IMR-90 (cell line): ENCODE measurements at regions not wholly inside any gene's neighbourhood (a gene's known extent, or its start where the extent isn't known, plus 50 kb on each side); places are given as distances from the start of the nearest gene placed in this dataset.

Experiments used
- ATAC-seq: fragments of 200-7000 bp; cut with Tn5 transposase; 2 replicates; pipeline ENCODE4 v1.9.1; 2020; ENCODE audit warnings: low read depth, mild to moderate bottlenecking, moderate library complexity
- BruUV-seq: library from RNA; stranded (reverse); fragments of 400-500 nt; replicated peaks from 2 replicates; lab custom pipeline; 2021; lab: Mats Ljungman, UMichigan
- CTCF ChIA-PET: fragments of 300-600 bp; formaldehyde crosslinking; extraction: SDS; loops from one replicate; lab custom pipeline; 2021; ENCODE audit warnings: antibody characterized with exemption; lab: Yijun Ruan, JAX
- POLR2A ChIA-PET: fragments of 300-600 bp; sonication (Branson Sonifier 250); formaldehyde crosslinking; loops from one replicate; lab custom pipeline; 2022; ENCODE audit warnings: antibody characterized with exemption; ENCODE audit not compliant: unreplicated experiment; lab: Charles Lee
- DNase-seq: peaks from one replicate; pipeline ENCODE4 v3.0.0; 2013
- H2AFZ ChIP-seq: replicated peaks from 2 replicates; pipeline ENCODE3; 2013; ENCODE audit warnings: low read length, mild to moderate bottlenecking; ENCODE audit not compliant: poor library complexity
- H2AK5ac ChIP-seq: 2 replicates; pipeline ENCODE4 v1.6.1; 2013; ENCODE audit warnings: low read depth, low read length, inconsistent platforms
- H2AK9ac ChIP-seq: replicated peaks from 2 replicates; pipeline ENCODE3; 2013; ENCODE audit warnings: mild to moderate bottlenecking, low read depth, low read length, moderate library complexity; ENCODE audit not compliant: poor library complexity
- H2BK120ac ChIP-seq: 2 replicates; pipeline ENCODE4 v1.6.1; 2013; ENCODE audit warnings: low read depth, low read length, inconsistent platforms
- H2BK15ac ChIP-seq: 3 replicates; pipeline ENCODE4 v1.6.1; 2013; ENCODE audit warnings: low read depth, low read length, inconsistent platforms
- H2BK20ac ChIP-seq: 2 replicates; pipeline ENCODE4 v1.6.1; 2013; ENCODE audit warnings: low read depth, mild to moderate bottlenecking, inconsistent platforms, low read length, moderate library complexity
- H2BK5ac ChIP-seq: 2 replicates; pipeline ENCODE4 v1.6.1; 2013; ENCODE audit warnings: mild to moderate bottlenecking, low read depth, low read length, inconsistent platforms; ENCODE audit not compliant: poor library complexity, severe bottlenecking
- H3K14ac ChIP-seq: replicated peaks from 2 replicates; pipeline ENCODE4 v1.6.1; 2013; ENCODE audit warnings: low read depth, low read length, inconsistent platforms
- H3K18ac ChIP-seq: 2 replicates; pipeline ENCODE4 v1.6.1; 2013; ENCODE audit warnings: low read depth, low read length, control low read depth
- H3K23ac ChIP-seq: 2 replicates; pipeline ENCODE4 v1.6.1; 2013; ENCODE audit warnings: low read depth, low read length, inconsistent platforms
- H3K27ac ChIP-seq: 2 replicates; pipeline ENCODE4 v1.5.1; 2013; ENCODE audit warnings: mild to moderate bottlenecking, control low read depth, low read length; ENCODE audit not compliant: insufficient read depth
- H3K27me3 ChIP-seq: 2 replicates; pipeline ENCODE4 v1.6.1; 2013; ENCODE audit warnings: low read length; ENCODE audit not compliant: control insufficient read depth, insufficient read depth
- H3K36me3 ChIP-seq: 2 replicates; pipeline ENCODE4 v1.6.1; 2013; ENCODE audit warnings: low read length, mixed read lengths; ENCODE audit not compliant: control insufficient read depth, insufficient read depth
- H3K4ac ChIP-seq: 2 replicates; pipeline ENCODE4 v1.6.1; 2013; ENCODE audit warnings: low read depth, low read length, inconsistent platforms
- H3K4me1 ChIP-seq: 2 replicates; pipeline ENCODE4 v1.6.1; 2013; ENCODE audit warnings: low read length, mixed read lengths; ENCODE audit not compliant: control insufficient read depth, insufficient read depth
- H3K4me2 ChIP-seq: 2 replicates; pipeline ENCODE4 v1.6.1; 2013; ENCODE audit warnings: low read depth, mild to moderate bottlenecking, control low read depth, low read length, moderate library complexity
- H3K4me3 ChIP-seq: 2 replicates; pipeline ENCODE4 v1.5.1; 2013; ENCODE audit warnings: low read depth, mild to moderate bottlenecking, control low read depth, low read length, moderate library complexity; ENCODE audit not compliant: insufficient read depth
- H3K56ac ChIP-seq: 2 replicates; pipeline ENCODE4 v1.6.1; 2013; ENCODE audit warnings: low read length, inconsistent platforms; ENCODE audit not compliant: insufficient read depth; ENCODE audit errors: extremely low read depth
- H3K79me1 ChIP-seq, 2 experiments: 2 replicates each; pipeline ENCODE4 v1.6.1; 2013; ENCODE audit warnings: low read length in 2 of 2, inconsistent platforms in 1 of 2, low read depth in 1 of 2
- H3K9ac ChIP-seq: 2 replicates; pipeline ENCODE4 v1.6.1; 2013; ENCODE audit warnings: low read depth, low read length, control low read depth
- H3K9me1 ChIP-seq: 2 replicates; pipeline ENCODE4 v1.6.1; 2013; ENCODE audit warnings: low read length, inconsistent platforms; ENCODE audit not compliant: insufficient read depth
- H3K9me3 ChIP-seq: 2 replicates; pipeline ENCODE4 v1.6.1; 2013; ENCODE audit warnings: low read length; ENCODE audit not compliant: control insufficient read depth, insufficient read depth
- H4K20me1 ChIP-seq: 2 replicates; pipeline ENCODE4 v1.6.1; 2013; ENCODE audit warnings: low read length, inconsistent platforms; ENCODE audit not compliant: insufficient read depth
- H4K5ac ChIP-seq: 2 replicates; pipeline ENCODE4 v1.6.1; 2013; ENCODE audit warnings: mild to moderate bottlenecking, low read depth, low read length, control low read depth
- H4K8ac ChIP-seq, 2 experiments: 2 replicates each; pipeline ENCODE4 v1.6.1; 2013; ENCODE audit warnings: low read depth in 2 of 2, low read length in 2 of 2, control low read depth in 1 of 2, inconsistent platforms in 1 of 2
- H4K91ac ChIP-seq: 2 replicates; pipeline ENCODE4 v1.6.1; 2013; ENCODE audit warnings: low read depth, low read length, inconsistent platforms; ENCODE audit not compliant: insufficient read depth
- BHLHE40 ChIP-seq: fragments of 150-350 bp; IDR thresholded peaks from 2 replicates; pipeline ENCODE4 v1.6.1; 2016; ENCODE audit warnings: mild to moderate bottlenecking, low read depth, low read length
- CEBPB ChIP-seq: IDR thresholded peaks from 2 replicates; pipeline ENCODE4 v1.6.1; 2012; ENCODE audit warnings: low read depth, low read length, improper control_type of control experiment
- CHD1 ChIP-seq: IDR thresholded peaks from 2 replicates; pipeline ENCODE4 v1.6.1; 2012; ENCODE audit warnings: low read depth, low read length, improper control_type of control experiment
- CTCF ChIP-seq: conservative IDR thresholded peaks from 2 replicates; pipeline ENCODE4 v1.5.1; 2012; ENCODE audit warnings: mild to moderate bottlenecking, low read depth, low read length, improper control_type of control experiment
- ELK1 ChIP-seq: fragments of 150-350 bp; IDR thresholded peaks from 2 replicates; pipeline ENCODE4 v1.6.1; 2016; ENCODE audit warnings: low read depth, mild to moderate bottlenecking, low read length, moderate library complexity, borderline replicate concordance
- FOS ChIP-seq: fragments of 150-350 bp; IDR thresholded peaks from 2 replicates; pipeline ENCODE4 v1.6.1; 2016; ENCODE audit warnings: low read depth, low read length
- MAZ ChIP-seq: IDR thresholded peaks from 2 replicates; pipeline ENCODE4 v1.6.1; 2012; ENCODE audit warnings: low read depth, mild to moderate bottlenecking, low read length, improper control_type of control experiment, moderate library complexity, borderline replicate concordance
- MXI1 ChIP-seq: IDR thresholded peaks from 2 replicates; pipeline ENCODE4 v1.6.1; 2012; ENCODE audit warnings: low read depth, mild to moderate bottlenecking, low read length, moderate library complexity, borderline replicate concordance
- NFE2L2 ChIP-seq: fragments of 150-350 bp; IDR thresholded peaks from 2 replicates; pipeline ENCODE4 v1.6.1; 2016; ENCODE audit warnings: low read depth, mild to moderate bottlenecking, low read length
- POLR2A ChIP-seq: IDR thresholded peaks from 2 replicates; pipeline ENCODE4 v1.6.1; 2012; ENCODE audit warnings: mild to moderate bottlenecking, low read depth, low read length
- RAD21 ChIP-seq: IDR thresholded peaks from 2 replicates; pipeline ENCODE4 v1.6.1; 2012; ENCODE audit warnings: low read length, improper control_type of control experiment
- RCOR1 ChIP-seq: IDR thresholded peaks from 2 replicates; pipeline ENCODE4 v1.6.1; 2012; ENCODE audit warnings: mild to moderate bottlenecking, low read length, improper control_type of control experiment; ENCODE audit not compliant: insufficient replicate concordance
- RFX5 ChIP-seq: IDR thresholded peaks from 2 replicates; pipeline ENCODE4 v1.8.0; 2012; ENCODE audit warnings: low read depth, mild to moderate bottlenecking, low read length, moderate library complexity
- SMC3 ChIP-seq: fragments of 150-350 bp; IDR thresholded peaks from 2 replicates; pipeline ENCODE4 v1.6.1; 2016; ENCODE audit warnings: low read depth, mild to moderate bottlenecking, antibody characterized with exemption, low read length, moderate library complexity
- USF2 ChIP-seq: fragments of 150-350 bp; IDR thresholded peaks from 2 replicates; pipeline ENCODE4 v1.6.1; 2017; ENCODE audit warnings: mild to moderate bottlenecking, antibody characterized with exemption, low read length, low read depth
- WGBS, 2 experiments: methylation state at CpG; one replicate each; pipeline versions ENCODE4 v1.1.5 to v1.1.7; 2013; ENCODE audit warnings: missing lambda C conversion rate in 2 of 2; ENCODE audit not compliant: insufficient read length in 1 of 2; ENCODE audit errors: extremely low coverage in 2 of 2; 5-methylcytosine and 5-hydroxymethylcytosine counted together
- dilution Hi-C: fragments of 300-500 bp; cut with HindIII; formaldehyde crosslinking; loops from one replicate; pipeline ENCODE4 v1.14.3; 2018; ENCODE audit warnings: low sequenced_read_pairs; ENCODE audit not compliant: unreplicated experiment
- in situ Hi-C: fragments of 300-500 bp; cut with MboI; formaldehyde crosslinking; loops from 3 replicates; pipeline ENCODE4 v1.14.3; 2019; ENCODE audit warnings: low sequenced_read_pairs, inconsistent platforms, mixed read lengths
- intact Hi-C: fragments of 100-400 bp; cut with micrococcal nuclease; formaldehyde crosslinking; loops from 2 replicates; pipeline ENCODE4 v1.10.0; 2022

GRCh38 chr2:83866211-83866610, 592.9 kb downstream of the SUCLG1 start:
- in situ Hi-C loops: no loop called here
- Histone ChIP-seq H2AK5ac (no peak overlapping the region), H3K4me1 (no peaks in the 10 kb centered on the region), H3K9me3 (no peaks in the 10 kb centered on the region), H2BK120ac (no peak overlapping the region), H2AK9ac (no peak overlapping the region), H2AFZ (no peak overlapping the region), H4K91ac (no peak overlapping the region), H2BK15ac (no peak overlapping the region), H3K4me3 (no peak overlapping the region), H3K4ac (no peak overlapping the region), H4K5ac (no peak overlapping the region), H3K9ac (no peak overlapping the region), H3K4me2 (no peak overlapping the region), H3K18ac (no peak overlapping the region), H4K8ac (no peak overlapping the region), H3K27me3 (no peaks in the 10 kb centered on the region), H3K14ac (no peak overlapping the region), H3K9me1 (no peaks in the 10 kb centered on the region), H3K36me3 (no peaks in the 10 kb centered on the region), H2BK20ac (no peak overlapping the region), H3K79me1 (no peaks in the 10 kb centered on the region), H3K23ac (no peak overlapping the region), H4K20me1 (no peaks in the 10 kb centered on the region), H3K27ac (no peak overlapping the region), H3K56ac (no peak overlapping the region), H2BK5ac (no peak overlapping the region)
- TF ChIP-seq MXI1 (no peak), SMC3 (no peak), RCOR1 (no peak), POLR2A (no peak), CHD1 (no peak), RAD21 (no peak), RFX5 (no peak), NFE2L2 (no peak), USF2 (no peak), CEBPB (no peak), CTCF (no peak), ELK1 (no peak), FOS (no peak), MAZ (no peak), BHLHE40 (no peak)
- no peak for ATAC-seq
- dilution Hi-C loops: no loop called here
- intact Hi-C loops: no loop called here
- CTCF ChIA-PET: no interaction called here
- no TSS peak for BruUV-seq
- POLR2A ChIA-PET: no interaction called here
- DNase-seq: no peak
- WGBS, 2 experiments: 60% methylated on average over 1 of the region's 3 CpGs; no CpG with 5 or more reads in 1 of the 2 experiments
